ENCODE measurements at regions not wholly inside any gene's neighbourhood (a gene's known extent, or its start where the extent isn't known, plus 50 kb on each side); places are given as distances from the start of the nearest gene placed in this dataset.
"Not testable (repeated sequence)": the region's sequence is repeated elsewhere in the genome, so short reads cannot be mapped to it uniquely, and the experiment has no call there.

GRCh38 chr5:158050421-158050820 is 191.5 kb upstream of the CLINT1 start:
- DNase-seq = no peak
- no peaks in the 10 kb centered on the region for H3K9me3 ChIP-seq
- WGBS (ENCODE audit: insufficient coverage, low coverage, low lambda C conversion rate, missing lambda C conversion rate) = 20% methylated on average over 2 of the region's 2 CpGs
- H3K4me3 ChIP-seq = no peak overlapping the region
- no peaks in the 10 kb centered on the region for H3K27me3 ChIP-seq
- intact Hi-C loops (cut with DNase I) = no loop called here
- no peak overlapping the region for H3K27ac ChIP-seq
- H3K36me3 ChIP-seq = no peaks in the 10 kb centered on the region
- H3K4me1 ChIP-seq = no peaks in the 10 kb centered on the region
- ATAC-seq = no peak
- TF ChIP-seq POLR2A (IDR thresholded peaks at IDR 0.05) (no peak), CTCF (IDR thresholded peaks at IDR 0.05) (no peak)

GRCh38 chr5:158049459-158049858 is 190.5 kb upstream of the CLINT1 start:
- H3K36me3 ChIP-seq = no peaks in the 10 kb centered on the region
- H3K27me3 ChIP-seq = no peaks in the 10 kb centered on the region
- H3K4me1 ChIP-seq = no peaks in the 10 kb centered on the region
- intact Hi-C loops (cut with DNase I) = no loop called here
- ATAC-seq (no peak), DNase-seq (no peak)
- 40% methylated on average over 1 of the region's 1 CpG for WGBS (ENCODE audit: insufficient coverage, low coverage, low lambda C conversion rate, missing lambda C conversion rate)
- H3K9me3 ChIP-seq = no peaks in the 10 kb centered on the region
- no peak overlapping the region for H3K27ac ChIP-seq
- TF ChIP-seq POLR2A (IDR thresholded peaks at IDR 0.05) (no peak), CTCF (IDR thresholded peaks at IDR 0.05) (no peak)
- no peak overlapping the region for H3K4me3 ChIP-seq

DNA sequence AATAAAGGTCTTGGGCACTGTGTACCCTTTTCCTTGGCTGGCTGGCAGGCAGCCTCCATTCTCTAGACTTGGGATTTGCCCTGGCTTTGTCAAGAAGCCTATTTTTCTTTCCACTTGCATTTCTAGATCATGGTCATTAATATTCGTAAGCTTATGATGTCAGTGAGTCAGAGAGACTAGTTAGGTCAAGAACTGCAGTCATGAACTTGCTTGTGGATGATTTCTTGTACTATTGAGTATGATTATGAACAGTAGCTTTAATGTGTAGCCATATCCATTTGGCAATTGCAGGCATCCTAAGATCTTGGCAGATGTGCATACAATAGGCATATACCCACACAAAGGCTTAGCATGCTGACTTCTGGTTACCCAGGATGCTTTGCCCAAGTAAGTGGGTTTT is 186.8 kb upstream of the CLINT1 start:
- H3K36me3 ChIP-seq = no peaks in the 10 kb centered on the region
- intact Hi-C loops (cut with DNase I) = no loop called here
- no peak overlapping the region for H3K27ac ChIP-seq
- DNase-seq (no peak), ATAC-seq (no peak)
- H3K9me3 ChIP-seq = no peaks in the 10 kb centered on the region
- H3K4me3 ChIP-seq = no peak overlapping the region
- 100% methylated on average over 1 of the region's 1 CpG for WGBS (ENCODE audit: insufficient coverage, low coverage, low lambda C conversion rate, missing lambda C conversion rate)
- TF ChIP-seq CTCF (IDR thresholded peaks at IDR 0.05) (no peak), POLR2A (IDR thresholded peaks at IDR 0.05) (no peak)
- H3K4me1 ChIP-seq = no peaks in the 10 kb centered on the region
- no peaks in the 10 kb centered on the region for H3K27me3 ChIP-seq

DNA sequence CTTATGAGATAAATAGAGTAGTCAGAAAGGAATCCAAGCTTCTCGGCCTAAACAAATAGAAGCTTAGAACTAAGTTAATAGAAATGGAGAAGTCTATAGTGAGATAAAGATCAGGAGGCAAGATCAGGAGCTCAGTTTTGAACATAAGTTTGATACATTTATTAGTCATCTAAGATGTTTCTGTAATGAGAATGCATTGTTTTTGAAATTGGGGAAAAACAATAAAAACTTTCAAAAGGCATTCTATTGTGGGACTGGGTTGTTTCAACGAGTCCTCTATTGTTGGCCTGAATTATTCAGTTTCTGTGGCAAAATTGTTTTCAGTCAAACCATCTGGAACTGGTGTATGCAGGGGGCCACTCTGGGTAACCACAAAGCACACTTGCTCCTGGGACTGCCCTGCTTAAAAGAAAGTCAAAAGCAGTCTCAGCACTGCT is 181.0 kb upstream of the CLINT1 start:
- no peak overlapping the region for H3K4me3 ChIP-seq
- no peak overlapping the region for H3K27ac ChIP-seq
- H3K36me3 ChIP-seq = no peaks in the 10 kb centered on the region
- H3K27me3 ChIP-seq = no peaks in the 10 kb centered on the region
- ATAC-seq (no peak), DNase-seq (no peak)
- WGBS (ENCODE audit: insufficient coverage, low coverage, low lambda C conversion rate, missing lambda C conversion rate) = 78% methylated on average over 2 of the region's 2 CpGs
- no peaks in the 10 kb centered on the region for H3K9me3 ChIP-seq
- intact Hi-C loops (cut with DNase I) = no loop called here
- no peaks in the 10 kb centered on the region for H3K4me1 ChIP-seq
- TF ChIP-seq CTCF (IDR thresholded peaks at IDR 0.05) (no peak), POLR2A (IDR thresholded peaks at IDR 0.05) (no peak)

DNA sequence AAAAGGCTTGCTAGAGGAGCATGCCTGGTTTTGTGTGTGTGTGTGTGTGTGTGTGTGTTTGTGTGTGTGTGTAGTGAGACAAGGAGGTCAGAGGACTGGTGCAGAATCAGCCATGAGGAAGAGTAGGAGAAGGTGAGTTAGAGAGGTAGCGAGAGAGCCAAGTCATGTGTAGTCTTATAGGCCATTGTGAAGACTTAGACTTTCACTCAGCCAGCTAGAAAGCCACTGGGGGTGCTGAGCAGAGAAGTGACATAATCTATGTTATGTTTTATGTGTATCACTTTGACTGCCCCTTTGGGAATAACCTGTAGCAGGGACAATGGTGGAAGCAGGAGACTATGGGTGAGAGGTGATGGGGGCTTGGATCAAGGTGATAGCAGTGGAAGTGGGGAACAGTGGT is 180.5 kb upstream of the CLINT1 start:
- H3K27me3 ChIP-seq = no peaks in the 10 kb centered on the region
- no peaks in the 10 kb centered on the region for H3K36me3 ChIP-seq
- no peak for ATAC-seq
- H3K9me3 ChIP-seq = no peaks in the 10 kb centered on the region
- 93% methylated on average over 1 of the region's 1 CpG for WGBS (ENCODE audit: insufficient coverage, low coverage, low lambda C conversion rate, missing lambda C conversion rate)
- intact Hi-C loops (cut with DNase I) = no loop called here
- H3K27ac ChIP-seq = no peak overlapping the region
- no peak for DNase-seq
- no peak for TF ChIP-seq CTCF (IDR thresholded peaks at IDR 0.05)
- no peak overlapping the region for H3K4me3 ChIP-seq
- H3K4me1 ChIP-seq = no peaks in the 10 kb centered on the region

- WGBS (ENCODE audit: insufficient coverage, low coverage, low lambda C conversion rate, missing lambda C conversion rate) = no CpG with 5 or more reads among the region's 31 CpGs
- H3K36me3 ChIP-seq; DNase-seq; H3K27me3 ChIP-seq; H3K27ac ChIP-seq; H3K4me1 ChIP-seq; intact Hi-C loops (cut with DNase I); ATAC-seq; H3K9me3 ChIP-seq; H3K4me3 ChIP-seq: not testable (repeated sequence)
Observed at GRCh38 chr5:158036983-158037595, 178.1 kb upstream of the CLINT1 start.

DNA sequence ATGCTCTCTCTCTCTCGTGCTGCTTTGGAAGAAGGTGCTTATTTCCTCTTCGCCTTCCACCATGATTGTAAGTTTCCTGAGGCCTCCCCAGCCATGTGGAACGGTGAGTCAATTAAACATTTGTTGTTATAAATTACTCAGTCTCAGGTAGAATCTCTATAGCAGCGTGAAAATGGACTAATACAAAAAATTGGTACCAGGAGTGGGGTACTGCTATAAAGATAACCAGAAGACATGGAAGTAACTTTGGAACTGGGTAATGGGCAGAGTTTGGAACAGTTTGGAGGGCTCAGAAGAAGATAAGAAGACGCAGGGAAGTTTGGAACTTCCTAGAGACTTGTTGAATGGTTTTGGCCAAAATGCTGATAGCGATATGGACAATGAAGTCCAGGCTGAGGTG is 175.6 kb upstream of the CLINT1 start:
- WGBS (ENCODE audit: insufficient coverage, low coverage, low lambda C conversion rate, missing lambda C conversion rate) = 66% methylated on average over 4 of the region's 6 CpGs
- H3K27ac ChIP-seq; DNase-seq; H3K4me3 ChIP-seq; H3K36me3 ChIP-seq; H3K9me3 ChIP-seq; ATAC-seq; H3K27me3 ChIP-seq; H3K4me1 ChIP-seq; intact Hi-C loops (cut with DNase I): not testable (repeated sequence)
